ENCODE measurements at regions not wholly inside any gene's neighbourhood (a gene's known extent, or its start where the extent isn't known, plus 50 kb on each side); places are given as distances from the start of the nearest gene placed in this dataset.
"Not testable (repeated sequence)": the region's sequence is repeated elsewhere in the genome, so short reads cannot be mapped to it uniquely, and the experiment has no call there.

DNA sequence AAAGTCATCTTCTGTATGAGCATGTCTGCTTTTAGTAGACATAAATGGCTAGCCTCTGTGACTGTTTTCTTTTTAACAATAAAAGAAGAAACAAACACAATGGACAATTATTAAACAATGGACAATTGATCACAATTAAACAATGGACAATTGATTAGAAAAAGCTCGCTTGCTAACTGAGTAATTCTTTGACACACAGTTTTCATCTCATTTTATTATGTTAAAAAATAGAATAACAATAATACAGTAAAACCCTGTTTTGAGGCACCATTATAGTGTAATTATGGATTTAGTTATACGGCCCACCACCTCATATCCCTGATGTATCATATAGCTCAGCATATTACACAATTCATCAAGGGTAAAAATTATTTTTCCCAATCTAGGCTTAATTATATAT, 989.0 kb downstream of the LTN1 start:
- 89 to 100% (median 95%) methylated on average over 2 of the region's 2 CpGs for WGBS, 3 donors
- H3K27ac ChIP-seq; H3K36me3 ChIP-seq (ENCODE audit: insufficient read depth in 1 of 2, low read depth in 1 of 2); DNase-seq; H3K9me3 ChIP-seq; intact Hi-C loops (cut with DNase I); H3K4me1 ChIP-seq; H3K27me3 ChIP-seq (ENCODE audit: insufficient read depth in 3 of 3, low read length in 2 of 3); ATAC-seq; H3K4me3 ChIP-seq: not testable (repeated sequence)

DNA sequence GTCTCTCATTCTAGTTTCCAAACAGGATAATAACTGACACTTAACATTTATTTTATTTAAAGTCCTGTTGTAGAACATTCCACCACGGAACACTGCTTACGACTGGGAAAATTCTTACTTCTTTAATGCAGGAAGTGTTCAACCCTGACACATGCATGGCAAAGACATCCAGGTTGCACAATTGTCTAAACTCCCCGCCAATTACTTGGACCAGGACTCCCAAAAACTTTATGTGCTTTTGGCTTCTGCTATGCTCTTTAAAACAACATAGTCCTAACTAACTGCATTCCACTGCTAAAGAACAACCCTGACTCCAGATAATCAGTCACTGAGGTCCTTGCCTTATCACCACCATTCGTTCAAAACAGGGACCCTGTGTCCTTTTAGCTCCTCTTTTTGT, 995.8 kb downstream of the LTN1 start:
- WGBS, 3 donors, result 33 to 64% (median 58%) methylated on average over 4 of the region's 4 CpGs
- H3K4me1 ChIP-seq; H3K4me3 ChIP-seq; H3K36me3 ChIP-seq (ENCODE audit: insufficient read depth in 1 of 2, low read depth in 1 of 2); H3K27ac ChIP-seq; H3K27me3 ChIP-seq (ENCODE audit: insufficient read depth in 3 of 3, low read length in 2 of 3); DNase-seq; H3K9me3 ChIP-seq; intact Hi-C loops (cut with DNase I): not testable (repeated sequence)
- ATAC-seq, result peak in 1 of 4 donors; percentile 32

DNA sequence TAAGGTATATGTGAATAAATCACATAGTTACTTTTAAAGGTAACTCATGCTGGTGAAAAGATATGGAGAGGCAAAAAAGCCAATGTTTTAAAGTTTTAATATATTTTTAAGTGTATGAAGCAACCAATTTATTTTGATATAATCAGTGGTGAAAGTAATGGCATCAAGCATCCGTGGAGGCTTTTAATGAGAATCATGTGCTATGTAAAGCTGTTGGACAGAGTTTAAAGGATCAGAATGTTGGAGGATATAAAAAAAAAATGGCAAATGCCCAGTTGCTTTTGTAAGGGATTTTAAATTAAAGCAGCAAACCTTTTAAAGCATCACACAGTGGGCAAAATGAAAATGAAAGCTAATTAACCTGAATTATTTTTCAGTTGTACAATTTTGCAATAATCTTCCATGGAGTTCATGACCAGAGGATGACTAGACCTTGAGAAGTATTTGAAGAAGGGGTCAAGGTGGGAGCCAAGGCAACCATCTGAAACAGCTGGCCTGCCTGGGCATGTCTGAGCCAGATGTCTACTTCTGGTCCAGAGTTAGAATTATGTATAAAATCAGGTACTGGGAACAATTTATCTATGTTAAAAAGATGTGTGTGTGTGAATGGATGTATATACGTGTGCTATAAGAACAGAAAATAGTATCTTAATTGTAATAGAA, 1007.9 kb downstream of the LTN1 start:
- H3K9me3 ChIP-seq; ATAC-seq; H3K27ac ChIP-seq; intact Hi-C loops (cut with DNase I); H3K27me3 ChIP-seq (ENCODE audit: insufficient read depth in 3 of 3, low read length in 2 of 3); H3K36me3 ChIP-seq (ENCODE audit: insufficient read depth in 1 of 2, low read depth in 1 of 2); H3K4me1 ChIP-seq; H3K4me3 ChIP-seq; DNase-seq: not testable (repeated sequence)
- 50 to 56% (median 51%) methylated on average over 2 of the region's 2 CpGs for WGBS, 3 donors

GRCh38 chr21:27979446-27979845, 1012.6 kb upstream of the ADAMTS5 start:
- H3K27ac ChIP-seq; ATAC-seq; DNase-seq; H3K36me3 ChIP-seq (ENCODE audit: insufficient read depth in 1 of 2, low read depth in 1 of 2); H3K4me1 ChIP-seq; H3K27me3 ChIP-seq (ENCODE audit: insufficient read depth in 3 of 3, low read length in 2 of 3); H3K4me3 ChIP-seq; intact Hi-C loops (cut with DNase I); H3K9me3 ChIP-seq: not testable (repeated sequence)

DNA sequence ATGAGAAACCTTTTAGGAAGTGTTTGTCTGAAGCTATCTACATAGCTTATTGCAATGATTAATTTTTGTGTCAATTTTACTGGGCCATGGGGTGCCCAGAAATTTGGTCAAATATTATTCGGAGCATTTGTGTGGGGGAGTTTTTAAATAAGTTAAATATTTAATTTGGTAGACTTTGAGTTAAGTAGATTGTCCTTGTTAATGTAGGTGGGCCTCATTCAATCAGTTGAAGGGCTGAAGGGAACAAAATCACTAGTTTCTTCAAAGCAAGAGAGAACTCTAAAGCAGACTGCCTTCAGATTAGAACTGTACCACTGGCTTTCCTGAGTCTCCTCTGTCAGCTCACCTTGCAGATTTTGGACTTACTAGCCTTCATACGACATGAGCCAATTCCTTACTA, 1008.6 kb upstream of the ADAMTS5 start:
- Histone ChIP-seq H3K4me3 (no peak overlapping the region), H3K27me3 (ENCODE audit: insufficient read depth in 3 of 3, low read length in 2 of 3) (no peaks in the 10 kb centered on the region), H3K36me3 (ENCODE audit: insufficient read depth in 1 of 2, low read depth in 1 of 2) (no peaks in the 10 kb centered on the region), H3K9me3 (no peaks in the 10 kb centered on the region), H3K4me1 (no peaks in the 10 kb centered on the region), H3K27ac (no peak overlapping the region)
- no peak for DNase-seq
- ATAC-seq, result no peak
- TF ChIP-seq CTCF (IDR thresholded peaks at IDR 0.05), result no peak
- WGBS, 3 donors, result 78 to 89% (median 88%) methylated on average over 2 of the region's 2 CpGs
- intact Hi-C loops (cut with DNase I), result no loop called here

DNA sequence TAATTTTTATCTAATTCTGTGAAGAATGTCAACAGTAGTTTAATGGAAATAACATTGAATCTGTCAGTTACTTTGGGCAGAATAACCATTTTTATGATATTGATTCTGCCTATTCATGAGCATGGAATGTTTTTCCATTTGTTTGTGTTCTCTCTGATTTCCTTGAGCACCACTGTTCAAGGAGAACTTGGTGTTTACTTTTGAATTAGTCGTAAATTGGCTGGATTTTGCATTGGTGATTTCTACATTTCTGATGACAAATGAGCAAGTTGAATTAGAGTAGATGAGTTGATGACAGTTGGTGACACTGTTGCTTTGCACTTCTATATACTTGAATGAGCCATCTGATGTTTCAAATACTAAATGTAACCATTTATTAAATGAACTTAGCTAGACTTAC, 1007.3 kb upstream of the ADAMTS5 start:
- H3K36me3 ChIP-seq (ENCODE audit: insufficient read depth in 1 of 2, low read depth in 1 of 2); H3K27me3 ChIP-seq (ENCODE audit: insufficient read depth in 3 of 3, low read length in 2 of 3); H3K9me3 ChIP-seq; intact Hi-C loops (cut with DNase I); H3K4me3 ChIP-seq; H3K27ac ChIP-seq; DNase-seq; H3K4me1 ChIP-seq; ATAC-seq: not testable (repeated sequence)
- 87 to 100% (median 97%) methylated on average over 1 of the region's 1 CpG for WGBS, 3 donors

- H3K4me1 ChIP-seq; DNase-seq; H3K27ac ChIP-seq; ATAC-seq; H3K9me3 ChIP-seq; H3K36me3 ChIP-seq (ENCODE audit: insufficient read depth in 1 of 2, low read depth in 1 of 2); H3K27me3 ChIP-seq (ENCODE audit: insufficient read depth in 3 of 3, low read length in 2 of 3); intact Hi-C loops (cut with DNase I); H3K4me3 ChIP-seq: not testable (repeated sequence)
Observed at GRCh38 chr21:27968240-27968639, 1001.4 kb upstream of the ADAMTS5 start.

Measured in psoas muscle (tissue), 7 donors.